GM12878 (cell line): ENCODE measurements at regions not wholly inside any gene's neighbourhood (a gene's known extent, or its start where the extent isn't known, plus 50 kb on each side); places are given as distances from the start of the nearest gene placed in this dataset.
A peak's percentile ranks its signal among the peaks of the same experiment; 100 is the strongest.

Experiments used
- BHLHE40 ChIP-seq, 2 experiments: fragments of 450-650 bp in 1 of 2; IDR thresholded peaks; 2 replicates each; pipeline ENCODE4 v1.6.1; 2011 to 2017; ENCODE audit warnings: low read depth in 2 of 2, borderline replicate concordance in 1 of 2, improper control_type of control experiment in 1 of 2, low read length in 1 of 2, mild to moderate bottlenecking in 1 of 2
- BMI1 ChIP-seq: fragments of 450-650 bp; IDR thresholded peaks from 2 replicates; pipeline ENCODE4 v1.6.1; 2016; ENCODE audit warnings: mild to moderate bottlenecking, moderate library complexity, borderline replicate concordance
- EP300 ChIP-seq, 2 experiments: fragments of 150-350 bp in 1 of 2; IDR thresholded peaks; 2 replicates each; pipeline ENCODE4 v1.6.1; 2011 to 2012; ENCODE audit warnings: low read depth in 2 of 2, low read length in 2 of 2, borderline replicate concordance in 1 of 2, improper control_type of control experiment in 1 of 2, inconsistent platforms in 1 of 2; ENCODE audit not compliant: control insufficient read depth in 1 of 2
- IKZF2 ChIP-seq, 2 experiments: fragments of 450-650 bp; IDR thresholded peaks; 2 replicates each; pipeline ENCODE4 v1.6.1; 2017; ENCODE audit warnings: mild to moderate bottlenecking in 2 of 2, moderate library complexity in 2 of 2
- IRF4 ChIP-seq: IDR thresholded peaks from 2 replicates; pipeline ENCODE4 v1.6.1; 2011; ENCODE audit warnings: low read depth, low read length
- JUNB ChIP-seq: IDR thresholded peaks from 2 replicates; pipeline ENCODE4 v1.6.1; 2016; ENCODE audit warnings: antibody characterized with exemption, mild to moderate bottlenecking
- MEF2A ChIP-seq: IDR thresholded peaks from 2 replicates; pipeline ENCODE4 v1.6.1; 2011; ENCODE audit warnings: low read depth, mild to moderate bottlenecking, low read length, moderate library complexity; ENCODE audit not compliant: insufficient read depth
- SMC3 ChIP-seq: IDR thresholded peaks from 2 replicates; pipeline ENCODE4 v1.6.1; 2011; ENCODE audit warnings: low read length, improper control_type of control experiment, borderline replicate concordance
- SREBF1 ChIP-seq: IDR thresholded peaks from 2 replicates; pipeline ENCODE4 v1.6.1; 2012; ENCODE audit warnings: mild to moderate bottlenecking, low read length
- TARDBP ChIP-seq: IDR thresholded peaks from 2 replicates; pipeline ENCODE4 v1.6.1; 2016; ENCODE audit warnings: borderline replicate concordance
- YY1 ChIP-seq: IDR thresholded peaks from 2 replicates; pipeline ENCODE4 v1.6.1; 2011; ENCODE audit warnings: low read depth, mild to moderate bottlenecking, low read length
- TF ChIP-seq, protein P1 (sequence below): IDR thresholded peaks from 2 replicates; pipeline ENCODE4 v1.6.1; 2012; ENCODE audit warnings: improper control_type of control experiment, low read depth, low read length; ENCODE audit not compliant: insufficient replicate concordance
- TF ChIP-seq, protein P2 (sequence below): IDR thresholded peaks from 2 replicates; pipeline ENCODE4 v1.6.1; 2011; ENCODE audit warnings: low read depth, mild to moderate bottlenecking, low read length, moderate library complexity, borderline replicate concordance; ENCODE audit errors: extremely low read depth
- TF ChIP-seq, protein P3 (sequence below): fragments of 450-650 bp; IDR thresholded peaks from 2 replicates; pipeline ENCODE4 v1.6.1; 2017; ENCODE audit warnings: mild to moderate bottlenecking
- TF ChIP-seq, protein P4 (sequence below): fragments of 450-650 bp; IDR thresholded peaks from 2 replicates; pipeline ENCODE4 v1.6.1; 2016; ENCODE audit warnings: mild to moderate bottlenecking
- TF ChIP-seq, protein P5 (sequence below): fragments of 450-650 bp; formaldehyde crosslinking; IDR thresholded peaks from 2 replicates; pipeline ENCODE4 v1.4.0; 2020; ENCODE audit warnings: mild to moderate bottlenecking, moderate library complexity

DNA sequence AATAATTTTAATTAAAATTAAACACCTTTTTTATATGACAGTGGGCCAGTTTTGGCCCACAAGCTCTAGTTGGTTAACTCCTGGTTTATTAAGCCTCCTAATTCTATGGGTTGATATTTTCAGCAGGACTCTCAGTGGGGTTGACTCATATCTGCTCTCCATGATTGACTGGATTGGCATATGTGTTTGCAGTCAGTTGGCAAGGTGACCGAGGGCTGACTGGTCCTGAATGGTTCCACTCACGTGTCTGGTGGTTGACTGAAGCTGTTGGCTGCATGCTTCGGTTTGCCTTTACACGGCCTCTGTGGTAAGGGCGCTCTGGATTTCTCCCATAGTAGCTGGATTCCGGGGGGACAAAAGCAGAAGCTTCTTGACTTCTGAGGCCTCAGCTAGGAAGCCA is 65.3 kb upstream of the ZNF280D start (continued):
- TF ChIP-seq, protein P1, sequence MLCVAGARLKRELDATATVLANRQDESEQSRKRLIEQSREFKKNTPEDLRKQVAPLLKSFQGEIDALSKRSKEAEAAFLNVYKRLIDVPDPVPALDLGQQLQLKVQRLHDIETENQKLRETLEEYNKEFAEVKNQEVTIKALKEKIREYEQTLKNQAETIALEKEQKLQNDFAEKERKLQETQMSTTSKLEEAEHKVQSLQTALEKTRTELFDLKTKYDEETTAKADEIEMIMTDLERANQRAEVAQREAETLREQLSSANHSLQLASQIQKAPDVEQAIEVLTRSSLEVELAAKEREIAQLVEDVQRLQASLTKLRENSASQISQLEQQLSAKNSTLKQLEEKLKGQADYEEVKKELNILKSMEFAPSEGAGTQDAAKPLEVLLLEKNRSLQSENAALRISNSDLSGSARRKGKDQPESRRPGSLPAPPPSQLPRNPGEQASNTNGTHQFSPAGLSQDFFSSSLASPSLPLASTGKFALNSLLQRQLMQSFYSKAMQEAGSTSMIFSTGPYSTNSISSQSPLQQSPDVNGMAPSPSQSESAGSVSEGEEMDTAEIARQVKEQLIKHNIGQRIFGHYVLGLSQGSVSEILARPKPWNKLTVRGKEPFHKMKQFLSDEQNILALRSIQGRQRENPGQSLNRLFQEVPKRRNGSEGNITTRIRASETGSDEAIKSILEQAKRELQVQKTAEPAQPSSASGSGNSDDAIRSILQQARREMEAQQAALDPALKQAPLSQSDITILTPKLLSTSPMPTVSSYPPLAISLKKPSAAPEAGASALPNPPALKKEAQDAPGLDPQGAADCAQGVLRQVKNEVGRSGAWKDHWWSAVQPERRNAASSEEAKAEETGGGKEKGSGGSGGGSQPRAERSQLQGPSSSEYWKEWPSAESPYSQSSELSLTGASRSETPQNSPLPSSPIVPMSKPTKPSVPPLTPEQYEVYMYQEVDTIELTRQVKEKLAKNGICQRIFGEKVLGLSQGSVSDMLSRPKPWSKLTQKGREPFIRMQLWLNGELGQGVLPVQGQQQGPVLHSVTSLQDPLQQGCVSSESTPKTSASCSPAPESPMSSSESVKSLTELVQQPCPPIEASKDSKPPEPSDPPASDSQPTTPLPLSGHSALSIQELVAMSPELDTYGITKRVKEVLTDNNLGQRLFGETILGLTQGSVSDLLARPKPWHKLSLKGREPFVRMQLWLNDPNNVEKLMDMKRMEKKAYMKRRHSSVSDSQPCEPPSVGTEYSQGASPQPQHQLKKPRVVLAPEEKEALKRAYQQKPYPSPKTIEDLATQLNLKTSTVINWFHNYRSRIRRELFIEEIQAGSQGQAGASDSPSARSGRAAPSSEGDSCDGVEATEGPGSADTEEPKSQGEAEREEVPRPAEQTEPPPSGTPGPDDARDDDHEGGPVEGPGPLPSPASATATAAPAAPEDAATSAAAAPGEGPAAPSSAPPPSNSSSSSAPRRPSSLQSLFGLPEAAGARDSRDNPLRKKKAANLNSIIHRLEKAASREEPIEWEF, result no peak
- TF ChIP-seq SREBF1 (no peak), IRF4 (peak; percentile 76), IKZF2 (IDR thresholded peaks at IDR 0.05) (peak in 1 of 2 experiments; percentile 32; a peak in 1 of 4 replicates), TARDBP (no peak), BHLHE40 (IDR thresholded peaks at IDR 0.05; ENCODE audit: borderline replicate concordance in 1 of 2, low read depth in 2 of 2, low read length in 1 of 2) (peak; percentile 74 to 83), JUNB (peak; percentile 91), SMC3 (no peak), MEF2A (no peak), YY1 (no peak), BMI1 (no peak), EP300 (IDR thresholded peaks at IDR 0.05; ENCODE audit: borderline replicate concordance in 1 of 2, control insufficient read depth in 1 of 2, low read depth in 2 of 2, low read length in 2 of 2) (peak in 1 of 2 experiments; percentile 44; a peak in 1 of 4 replicates)
- TF ChIP-seq, protein P2, sequence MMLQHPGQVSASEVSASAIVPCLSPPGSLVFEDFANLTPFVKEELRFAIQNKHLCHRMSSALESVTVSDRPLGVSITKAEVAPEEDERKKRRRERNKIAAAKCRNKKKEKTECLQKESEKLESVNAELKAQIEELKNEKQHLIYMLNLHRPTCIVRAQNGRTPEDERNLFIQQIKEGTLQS, result no peak
- TF ChIP-seq, protein P3, sequence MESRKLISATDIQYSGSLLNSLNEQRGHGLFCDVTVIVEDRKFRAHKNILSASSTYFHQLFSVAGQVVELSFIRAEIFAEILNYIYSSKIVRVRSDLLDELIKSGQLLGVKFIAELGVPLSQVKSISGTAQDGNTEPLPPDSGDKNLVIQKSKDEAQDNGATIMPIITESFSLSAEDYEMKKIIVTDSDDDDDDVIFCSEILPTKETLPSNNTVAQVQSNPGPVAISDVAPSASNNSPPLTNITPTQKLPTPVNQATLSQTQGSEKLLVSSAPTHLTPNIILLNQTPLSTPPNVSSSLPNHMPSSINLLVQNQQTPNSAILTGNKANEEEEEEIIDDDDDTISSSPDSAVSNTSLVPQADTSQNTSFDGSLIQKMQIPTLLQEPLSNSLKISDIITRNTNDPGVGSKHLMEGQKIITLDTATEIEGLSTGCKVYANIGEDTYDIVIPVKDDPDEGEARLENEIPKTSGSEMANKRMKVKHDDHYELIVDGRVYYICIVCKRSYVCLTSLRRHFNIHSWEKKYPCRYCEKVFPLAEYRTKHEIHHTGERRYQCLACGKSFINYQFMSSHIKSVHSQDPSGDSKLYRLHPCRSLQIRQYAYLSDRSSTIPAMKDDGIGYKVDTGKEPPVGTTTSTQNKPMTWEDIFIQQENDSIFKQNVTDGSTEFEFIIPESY, result no peak
- TF ChIP-seq, protein P4, sequence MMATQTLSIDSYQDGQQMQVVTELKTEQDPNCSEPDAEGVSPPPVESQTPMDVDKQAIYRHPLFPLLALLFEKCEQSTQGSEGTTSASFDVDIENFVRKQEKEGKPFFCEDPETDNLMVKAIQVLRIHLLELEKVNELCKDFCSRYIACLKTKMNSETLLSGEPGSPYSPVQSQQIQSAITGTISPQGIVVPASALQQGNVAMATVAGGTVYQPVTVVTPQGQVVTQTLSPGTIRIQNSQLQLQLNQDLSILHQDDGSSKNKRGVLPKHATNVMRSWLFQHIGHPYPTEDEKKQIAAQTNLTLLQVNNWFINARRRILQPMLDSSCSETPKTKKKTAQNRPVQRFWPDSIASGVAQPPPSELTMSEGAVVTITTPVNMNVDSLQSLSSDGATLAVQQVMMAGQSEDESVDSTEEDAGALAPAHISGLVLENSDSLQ, result peak; percentile 64
- TF ChIP-seq, protein P5, sequence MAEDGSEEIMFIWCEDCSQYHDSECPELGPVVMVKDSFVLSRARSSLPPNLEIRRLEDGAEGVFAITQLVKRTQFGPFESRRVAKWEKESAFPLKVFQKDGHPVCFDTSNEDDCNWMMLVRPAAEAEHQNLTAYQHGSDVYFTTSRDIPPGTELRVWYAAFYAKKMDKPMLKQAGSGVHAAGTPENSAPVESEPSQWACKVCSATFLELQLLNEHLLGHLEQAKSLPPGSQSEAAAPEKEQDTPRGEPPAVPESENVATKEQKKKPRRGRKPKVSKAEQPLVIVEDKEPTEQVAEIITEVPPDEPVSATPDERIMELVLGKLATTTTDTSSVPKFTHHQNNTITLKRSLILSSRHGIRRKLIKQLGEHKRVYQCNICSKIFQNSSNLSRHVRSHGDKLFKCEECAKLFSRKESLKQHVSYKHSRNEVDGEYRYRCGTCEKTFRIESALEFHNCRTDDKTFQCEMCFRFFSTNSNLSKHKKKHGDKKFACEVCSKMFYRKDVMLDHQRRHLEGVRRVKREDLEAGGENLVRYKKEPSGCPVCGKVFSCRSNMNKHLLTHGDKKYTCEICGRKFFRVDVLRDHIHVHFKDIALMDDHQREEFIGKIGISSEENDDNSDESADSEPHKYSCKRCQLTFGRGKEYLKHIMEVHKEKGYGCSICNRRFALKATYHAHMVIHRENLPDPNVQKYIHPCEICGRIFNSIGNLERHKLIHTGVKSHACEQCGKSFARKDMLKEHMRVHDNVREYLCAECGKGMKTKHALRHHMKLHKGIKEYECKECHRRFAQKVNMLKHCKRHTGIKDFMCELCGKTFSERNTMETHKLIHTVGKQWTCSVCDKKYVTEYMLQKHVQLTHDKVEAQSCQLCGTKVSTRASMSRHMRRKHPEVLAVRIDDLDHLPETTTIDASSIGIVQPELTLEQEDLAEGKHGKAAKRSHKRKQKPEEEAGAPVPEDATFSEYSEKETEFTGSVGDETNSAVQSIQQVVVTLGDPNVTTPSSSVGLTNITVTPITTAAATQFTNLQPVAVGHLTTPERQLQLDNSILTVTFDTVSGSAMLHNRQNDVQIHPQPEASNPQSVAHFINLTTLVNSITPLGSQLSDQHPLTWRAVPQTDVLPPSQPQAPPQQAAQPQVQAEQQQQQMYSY (CRISPR knock-in tag), result no peak
